ENCODE measurements at regions not wholly inside any gene's neighbourhood (a gene's known extent, or its start where the extent isn't known, plus 50 kb on each side); places are given as distances from the start of the nearest gene placed in this dataset.

GRCh38 chr7:156031679-156032478 lies 219.6 kb upstream of the SHH start:
- Histone ChIP-seq H3K4me3 (ENCODE audit: low read depth, low read length) (no peak overlapping the region), H3K36me3 (ENCODE audit: control insufficient read depth, insufficient read depth, low read length) (no peaks in the 10 kb centered on the region), H3K27ac (ENCODE audit: low read depth, low read length) (no peak overlapping the region), H3K9ac (ENCODE audit: low read length) (no peak overlapping the region), H3K9me3 (ENCODE audit: control insufficient read depth, insufficient read depth, low read depth, low read length) (no peaks in the 10 kb centered on the region), H3K27me3 (ENCODE audit: control insufficient read depth, insufficient read depth, low read length) (no peaks in the 10 kb centered on the region; the same call in 1 of the 2 replicates), H3K4me1 (ENCODE audit: control insufficient read depth, insufficient read depth, low read length) (no peaks in the 10 kb centered on the region)

GRCh38 chr7:156029460-156030007 lies 217.3 kb upstream of the SHH start:
- H3K27me3 ChIP-seq (ENCODE audit: control insufficient read depth, insufficient read depth, low read length), result no peaks in the 10 kb centered on the region; the same call in 1 of the 2 replicates
- no peaks in the 10 kb centered on the region for H3K4me1 ChIP-seq (ENCODE audit: control insufficient read depth, insufficient read depth, low read length)
- no peak overlapping the region for H3K9ac ChIP-seq (ENCODE audit: low read length)
- H3K27ac ChIP-seq (ENCODE audit: low read depth, low read length), result no peak overlapping the region
- H3K36me3 ChIP-seq (ENCODE audit: control insufficient read depth, insufficient read depth, low read length), result no peaks in the 10 kb centered on the region
- no peak overlapping the region for H3K4me3 ChIP-seq (ENCODE audit: low read depth, low read length)
- no peaks in the 10 kb centered on the region for H3K9me3 ChIP-seq (ENCODE audit: control insufficient read depth, insufficient read depth, low read depth, low read length)

- Histone ChIP-seq H3K4me1 (ENCODE audit: control insufficient read depth, insufficient read depth, low read length) (no peaks in the 10 kb centered on the region), H3K9me3 (ENCODE audit: control insufficient read depth, insufficient read depth, low read depth, low read length) (no peaks in the 10 kb centered on the region), H3K9ac (ENCODE audit: low read length) (no peak overlapping the region), H3K4me3 (ENCODE audit: low read depth, low read length) (no peak overlapping the region), H3K36me3 (ENCODE audit: control insufficient read depth, insufficient read depth, low read length) (no peaks in the 10 kb centered on the region), H3K27me3 (ENCODE audit: control insufficient read depth, insufficient read depth, low read length) (no peaks in the 10 kb centered on the region; the same call in 1 of the 2 replicates), H3K27ac (ENCODE audit: low read depth, low read length) (no peak overlapping the region)
Measured at GRCh38 chr7:156028521-156028920, 216.3 kb upstream of the SHH start.

GRCh38 chr7:156027821-156028220 lies 215.6 kb upstream of the SHH start:
- no peaks in the 10 kb centered on the region for H3K9me3 ChIP-seq (ENCODE audit: control insufficient read depth, insufficient read depth, low read depth, low read length)
- no peak overlapping the region for H3K27ac ChIP-seq (ENCODE audit: low read depth, low read length)
- no peak overlapping the region for H3K4me3 ChIP-seq (ENCODE audit: low read depth, low read length)
- H3K9ac ChIP-seq (ENCODE audit: low read length), result no peak overlapping the region
- no peaks in the 10 kb centered on the region for H3K4me1 ChIP-seq (ENCODE audit: control insufficient read depth, insufficient read depth, low read length)
- H3K36me3 ChIP-seq (ENCODE audit: control insufficient read depth, insufficient read depth, low read length), result no peaks in the 10 kb centered on the region
- no peaks in the 10 kb centered on the region; the same call in 1 of the 2 replicates for H3K27me3 ChIP-seq (ENCODE audit: control insufficient read depth, insufficient read depth, low read length)

- Histone ChIP-seq H3K27me3 (ENCODE audit: control insufficient read depth, insufficient read depth, low read length) (no peaks in the 10 kb centered on the region; the same call in 1 of the 2 replicates), H3K9me3 (ENCODE audit: control insufficient read depth, insufficient read depth, low read depth, low read length) (no peaks in the 10 kb centered on the region), H3K4me3 (ENCODE audit: low read depth, low read length) (no peak overlapping the region), H3K36me3 (ENCODE audit: control insufficient read depth, insufficient read depth, low read length) (no peaks in the 10 kb centered on the region), H3K9ac (ENCODE audit: low read length) (no peak overlapping the region), H3K27ac (ENCODE audit: low read depth, low read length) (no peak overlapping the region), H3K4me1 (ENCODE audit: control insufficient read depth, insufficient read depth, low read length) (no peaks in the 10 kb centered on the region)
Measured at GRCh38 chr7:156026603-156027002, 214.3 kb upstream of the SHH start.

GRCh38 chr7:156026076-156026600 lies 213.9 kb upstream of the SHH start:
- Histone ChIP-seq H3K9me3 (ENCODE audit: control insufficient read depth, insufficient read depth, low read depth, low read length) (no peaks in the 10 kb centered on the region), H3K36me3 (ENCODE audit: control insufficient read depth, insufficient read depth, low read length) (no peaks in the 10 kb centered on the region), H3K4me3 (ENCODE audit: low read depth, low read length) (no peak overlapping the region), H3K9ac (ENCODE audit: low read length) (no peak overlapping the region), H3K27ac (ENCODE audit: low read depth, low read length) (no peak overlapping the region), H3K27me3 (ENCODE audit: control insufficient read depth, insufficient read depth, low read length) (no peaks in the 10 kb centered on the region; the same call in 1 of the 2 replicates), H3K4me1 (ENCODE audit: control insufficient read depth, insufficient read depth, low read length) (no peaks in the 10 kb centered on the region)

- no peak overlapping the region for H3K9ac ChIP-seq (ENCODE audit: low read length)
- H3K4me3 ChIP-seq (ENCODE audit: low read depth, low read length), result no peak overlapping the region
- no peaks in the 10 kb centered on the region for H3K9me3 ChIP-seq (ENCODE audit: control insufficient read depth, insufficient read depth, low read depth, low read length)
- H3K27me3 ChIP-seq (ENCODE audit: control insufficient read depth, insufficient read depth, low read length), result no peaks in the 10 kb centered on the region; the same call in 1 of the 2 replicates
- no peaks in the 10 kb centered on the region for H3K36me3 ChIP-seq (ENCODE audit: control insufficient read depth, insufficient read depth, low read length)
- no peaks in the 10 kb centered on the region for H3K4me1 ChIP-seq (ENCODE audit: control insufficient read depth, insufficient read depth, low read length)
- H3K27ac ChIP-seq (ENCODE audit: low read depth, low read length), result no peak overlapping the region
Measured at GRCh38 chr7:156025675-156026074, 213.4 kb upstream of the SHH start.

GRCh38 chr7:156024201-156024600 lies 211.9 kb upstream of the SHH start:
- Histone ChIP-seq H3K27ac (ENCODE audit: low read depth, low read length) (no peak overlapping the region), H3K4me1 (ENCODE audit: control insufficient read depth, insufficient read depth, low read length) (no peaks in the 10 kb centered on the region), H3K9ac (ENCODE audit: low read length) (no peak overlapping the region), H3K9me3 (ENCODE audit: control insufficient read depth, insufficient read depth, low read depth, low read length) (no peaks in the 10 kb centered on the region), H3K36me3 (ENCODE audit: control insufficient read depth, insufficient read depth, low read length) (no peaks in the 10 kb centered on the region), H3K27me3 (ENCODE audit: control insufficient read depth, insufficient read depth, low read length) (no peaks in the 10 kb centered on the region; the same call in 1 of the 2 replicates), H3K4me3 (ENCODE audit: low read depth, low read length) (no peak overlapping the region)

- no peaks in the 10 kb centered on the region for H3K36me3 ChIP-seq (ENCODE audit: control insufficient read depth, insufficient read depth, low read length)
- no peaks in the 10 kb centered on the region for H3K4me1 ChIP-seq (ENCODE audit: control insufficient read depth, insufficient read depth, low read length)
- H3K9me3 ChIP-seq (ENCODE audit: control insufficient read depth, insufficient read depth, low read depth, low read length), result no peaks in the 10 kb centered on the region
- H3K4me3 ChIP-seq (ENCODE audit: low read depth, low read length), result no peak overlapping the region
- H3K27ac ChIP-seq (ENCODE audit: low read depth, low read length), result no peak overlapping the region
- no peaks in the 10 kb centered on the region; the same call in 1 of the 2 replicates for H3K27me3 ChIP-seq (ENCODE audit: control insufficient read depth, insufficient read depth, low read length)
- H3K9ac ChIP-seq (ENCODE audit: low read length), result no peak overlapping the region
Measured at GRCh38 chr7:156022483-156023459, 210.5 kb upstream of the SHH start.

- no peaks in the 10 kb centered on the region; the same call in 1 of the 2 replicates for H3K4me1 ChIP-seq (ENCODE audit: control insufficient read depth, insufficient read depth, low read length)
- no peak overlapping the region for H3K9ac ChIP-seq (ENCODE audit: low read length)
- no peaks in the 10 kb centered on the region for H3K9me3 ChIP-seq (ENCODE audit: control insufficient read depth, insufficient read depth, low read depth, low read length)
- no peak overlapping the region for H3K4me3 ChIP-seq (ENCODE audit: low read depth, low read length)
- H3K27me3 ChIP-seq (ENCODE audit: control insufficient read depth, insufficient read depth, low read length), result no peaks in the 10 kb centered on the region; the same call in 1 of the 2 replicates
- H3K27ac ChIP-seq (ENCODE audit: low read depth, low read length), result no peak overlapping the region
- no peaks in the 10 kb centered on the region for H3K36me3 ChIP-seq (ENCODE audit: control insufficient read depth, insufficient read depth, low read length)
Measured at GRCh38 chr7:156021471-156021870, 209.2 kb upstream of the SHH start.

Data from HUES6 (cell line).